C4-2B (cell line): ENCODE measurements at regions not wholly inside any gene's neighbourhood (a gene's known extent, or its start where the extent isn't known, plus 50 kb on each side); places are given as distances from the start of the nearest gene placed in this dataset.

Source experiments
- ZFX ChIP-seq: fragments of 450-650 bp; IDR thresholded peaks from 2 replicates; pipeline ENCODE4 v1.6.1; 2017
- TF ChIP-seq, protein P1 (sequence below): fragments of 450-650 bp; conservative IDR thresholded peaks from 2 replicates; pipeline ENCODE4 v1.5.1; 2017; ENCODE audit warnings: mild to moderate bottlenecking

DNA sequence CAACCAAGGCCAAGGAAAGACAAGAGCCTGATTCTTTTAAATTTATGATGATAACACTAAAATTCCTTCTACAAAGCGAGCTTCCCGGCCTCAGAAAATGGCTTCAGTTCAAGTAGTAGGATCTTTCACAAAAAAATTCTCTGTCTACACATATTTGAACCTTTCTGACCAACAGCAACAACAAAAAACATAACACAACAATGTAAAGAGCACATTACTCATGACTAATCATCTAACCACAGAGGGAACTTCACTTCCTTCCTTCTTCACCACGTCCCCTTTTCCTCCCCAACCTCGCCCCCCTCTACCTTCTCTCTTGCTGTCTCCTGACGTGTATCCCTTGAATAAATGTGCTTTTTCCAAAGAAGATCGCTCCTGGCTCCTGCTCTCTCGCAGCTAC is 228.2 kb downstream of the MYLK4 start:
- TF ChIP-seq, protein P1, sequence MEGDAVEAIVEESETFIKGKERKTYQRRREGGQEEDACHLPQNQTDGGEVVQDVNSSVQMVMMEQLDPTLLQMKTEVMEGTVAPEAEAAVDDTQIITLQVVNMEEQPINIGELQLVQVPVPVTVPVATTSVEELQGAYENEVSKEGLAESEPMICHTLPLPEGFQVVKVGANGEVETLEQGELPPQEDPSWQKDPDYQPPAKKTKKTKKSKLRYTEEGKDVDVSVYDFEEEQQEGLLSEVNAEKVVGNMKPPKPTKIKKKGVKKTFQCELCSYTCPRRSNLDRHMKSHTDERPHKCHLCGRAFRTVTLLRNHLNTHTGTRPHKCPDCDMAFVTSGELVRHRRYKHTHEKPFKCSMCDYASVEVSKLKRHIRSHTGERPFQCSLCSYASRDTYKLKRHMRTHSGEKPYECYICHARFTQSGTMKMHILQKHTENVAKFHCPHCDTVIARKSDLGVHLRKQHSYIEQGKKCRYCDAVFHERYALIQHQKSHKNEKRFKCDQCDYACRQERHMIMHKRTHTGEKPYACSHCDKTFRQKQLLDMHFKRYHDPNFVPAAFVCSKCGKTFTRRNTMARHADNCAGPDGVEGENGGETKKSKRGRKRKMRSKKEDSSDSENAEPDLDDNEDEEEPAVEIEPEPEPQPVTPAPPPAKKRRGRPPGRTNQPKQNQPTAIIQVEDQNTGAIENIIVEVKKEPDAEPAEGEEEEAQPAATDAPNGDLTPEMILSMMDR, result no peak
- TF ChIP-seq ZFX, result no peak
